ENCODE measurements at regions not wholly inside any gene's neighbourhood (a gene's known extent, or its start where the extent isn't known, plus 50 kb on each side); places are given as distances from the start of the nearest gene placed in this dataset.
"Not testable (repeated sequence)": the region's sequence is repeated elsewhere in the genome, so short reads cannot be mapped to it uniquely, and the experiment has no call there.

GRCh38 chr13:53101883-53102282, 73.3 kb downstream of the OLFM4 start:
- no peak overlapping the region for H3K27ac ChIP-seq (ENCODE audit: insufficient read depth, low read length, poor library complexity, severe bottlenecking)
- no peaks in the 10 kb centered on the region for H3K27me3 ChIP-seq (replicated peaks; ENCODE audit: control insufficient read depth, insufficient read depth, low read length, poor library complexity, severe bottlenecking)
- no peaks in the 10 kb centered on the region for H3K9me3 ChIP-seq (ENCODE audit: control insufficient read depth, low read length)
- H3K4me1 ChIP-seq (ENCODE audit: control insufficient read depth, insufficient read depth, low read length, poor library complexity, severe bottlenecking), result no peaks in the 10 kb centered on the region
- H3K36me3 ChIP-seq (ENCODE audit: control insufficient read depth, insufficient read depth, low read length), result no peaks in the 10 kb centered on the region
- DNase-seq, result no peak
- H3K4me3 ChIP-seq (ENCODE audit: insufficient read depth, low read depth, low read length, poor library complexity, severe bottlenecking), result no peak overlapping the region

DNA sequence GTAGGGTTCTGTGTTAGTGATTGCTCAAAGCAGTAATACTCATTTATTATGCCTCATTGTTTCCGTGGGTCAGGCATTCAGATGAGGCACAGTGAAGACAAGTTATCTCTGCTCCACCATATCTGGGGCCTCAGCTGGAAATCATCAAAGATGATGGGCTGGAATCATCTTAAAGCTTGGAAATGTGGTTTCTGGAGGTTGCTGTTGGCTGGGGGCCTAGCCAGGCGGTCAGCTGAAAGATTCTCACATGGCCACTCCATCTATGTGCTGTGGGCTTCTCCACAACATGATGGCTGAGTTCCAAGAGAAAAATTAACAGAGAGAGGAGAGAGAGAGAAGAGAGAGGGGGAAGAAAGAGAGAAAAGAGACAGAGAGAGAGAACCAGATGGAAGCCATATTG, 75.5 kb downstream of the OLFM4 start:
- H3K4me3 ChIP-seq (ENCODE audit: insufficient read depth, low read depth, low read length, poor library complexity, severe bottlenecking), result no peak overlapping the region
- no peaks in the 10 kb centered on the region for H3K4me1 ChIP-seq (ENCODE audit: control insufficient read depth, insufficient read depth, low read length, poor library complexity, severe bottlenecking)
- DNase-seq, result no peak

GRCh38 chr13:53105477-53105876, 76.9 kb downstream of the OLFM4 start:
- no peaks in the 10 kb centered on the region for H3K9me3 ChIP-seq (ENCODE audit: control insufficient read depth, low read length)
- no peaks in the 10 kb centered on the region for H3K27me3 ChIP-seq (replicated peaks; ENCODE audit: control insufficient read depth, insufficient read depth, low read length, poor library complexity, severe bottlenecking)
- no peak overlapping the region for H3K27ac ChIP-seq (ENCODE audit: insufficient read depth, low read length, poor library complexity, severe bottlenecking)
- no peak overlapping the region for H3K4me3 ChIP-seq (ENCODE audit: insufficient read depth, low read depth, low read length, poor library complexity, severe bottlenecking)
- H3K36me3 ChIP-seq (ENCODE audit: control insufficient read depth, insufficient read depth, low read length), result no peaks in the 10 kb centered on the region
- H3K4me1 ChIP-seq (ENCODE audit: control insufficient read depth, insufficient read depth, low read length, poor library complexity, severe bottlenecking), result no peaks in the 10 kb centered on the region
- no peak for DNase-seq

More for the DNA sequence above, 75.5 kb downstream of the OLFM4 start:
- Histone ChIP-seq H3K27ac (ENCODE audit: insufficient read depth, low read length, poor library complexity, severe bottlenecking) (no peak overlapping the region), H3K36me3 (ENCODE audit: control insufficient read depth, insufficient read depth, low read length) (no peaks in the 10 kb centered on the region), H3K9me3 (ENCODE audit: control insufficient read depth, low read length) (no peaks in the 10 kb centered on the region), H3K27me3 (replicated peaks; ENCODE audit: control insufficient read depth, insufficient read depth, low read length, poor library complexity, severe bottlenecking) (no peaks in the 10 kb centered on the region)

GRCh38 chr13:53105890-53106289, 77.3 kb downstream of the OLFM4 start:
- H3K36me3 ChIP-seq (ENCODE audit: control insufficient read depth, insufficient read depth, low read length), result no peaks in the 10 kb centered on the region
- no peak overlapping the region for H3K4me3 ChIP-seq (ENCODE audit: insufficient read depth, low read depth, low read length, poor library complexity, severe bottlenecking)
- no peaks in the 10 kb centered on the region for H3K27me3 ChIP-seq (replicated peaks; ENCODE audit: control insufficient read depth, insufficient read depth, low read length, poor library complexity, severe bottlenecking)
- DNase-seq, result no peak
- no peak overlapping the region for H3K27ac ChIP-seq (ENCODE audit: insufficient read depth, low read length, poor library complexity, severe bottlenecking)
- no peaks in the 10 kb centered on the region for H3K4me1 ChIP-seq (ENCODE audit: control insufficient read depth, insufficient read depth, low read length, poor library complexity, severe bottlenecking)
- no peaks in the 10 kb centered on the region for H3K9me3 ChIP-seq (ENCODE audit: control insufficient read depth, low read length)

DNA sequence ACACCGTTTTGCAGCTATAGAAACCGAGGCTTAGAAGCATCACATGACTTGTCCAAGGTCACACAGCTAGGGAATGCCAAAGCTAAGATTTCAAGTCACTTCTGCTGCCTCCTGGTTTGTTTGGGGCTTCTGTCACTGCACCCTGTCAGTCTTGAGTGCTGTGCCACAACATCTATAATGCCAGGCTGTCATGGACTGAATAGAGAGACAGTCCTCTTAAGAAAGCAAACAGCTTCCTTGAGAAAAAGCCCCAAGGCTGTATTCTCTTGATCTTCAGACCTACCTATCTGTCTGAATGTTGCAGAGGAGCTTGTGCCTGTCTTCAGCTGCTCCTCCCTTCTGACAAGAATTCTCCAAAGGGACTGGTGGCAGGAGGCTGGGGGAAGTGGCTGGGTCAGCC, 81.6 kb downstream of the OLFM4 start:
- H3K27ac ChIP-seq (ENCODE audit: insufficient read depth, low read length, poor library complexity, severe bottlenecking), result no peak overlapping the region

DNA sequence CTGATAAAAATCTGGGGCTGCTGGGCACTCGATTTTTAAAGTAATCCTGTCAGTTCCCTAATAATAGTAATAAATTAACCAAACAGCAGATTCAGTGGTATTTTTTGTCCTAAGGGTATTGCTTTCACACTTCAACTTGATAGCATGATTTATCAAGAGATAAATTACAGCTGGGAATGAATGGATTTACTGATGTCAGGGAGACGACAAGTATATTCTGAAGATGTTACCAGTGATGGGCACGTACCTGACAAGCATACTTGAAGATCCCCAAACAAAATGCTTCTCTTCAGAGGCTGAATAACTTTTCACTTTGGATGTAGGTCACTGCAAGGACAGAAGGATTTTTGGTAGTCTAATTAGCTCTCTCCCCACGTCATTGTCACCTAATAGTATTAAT, 82.0 kb downstream of the OLFM4 start:
- Histone ChIP-seq H3K4me1 (ENCODE audit: control insufficient read depth, insufficient read depth, low read length, poor library complexity, severe bottlenecking) (no peaks in the 10 kb centered on the region), H3K27ac (ENCODE audit: insufficient read depth, low read length, poor library complexity, severe bottlenecking) (no peak overlapping the region), H3K9me3 (ENCODE audit: control insufficient read depth, low read length) (no peaks in the 10 kb centered on the region), H3K36me3 (ENCODE audit: control insufficient read depth, insufficient read depth, low read length) (no peaks in the 10 kb centered on the region), H3K27me3 (replicated peaks; ENCODE audit: control insufficient read depth, insufficient read depth, low read length, poor library complexity, severe bottlenecking) (no peaks in the 10 kb centered on the region), H3K4me3 (ENCODE audit: insufficient read depth, low read depth, low read length, poor library complexity, severe bottlenecking) (no peak overlapping the region)
- no peak for DNase-seq

More for the DNA sequence above, 81.6 kb downstream of the OLFM4 start:
- Histone ChIP-seq H3K4me1 (ENCODE audit: control insufficient read depth, insufficient read depth, low read length, poor library complexity, severe bottlenecking) (no peaks in the 10 kb centered on the region), H3K36me3 (ENCODE audit: control insufficient read depth, insufficient read depth, low read length) (no peaks in the 10 kb centered on the region), H3K27me3 (replicated peaks; ENCODE audit: control insufficient read depth, insufficient read depth, low read length, poor library complexity, severe bottlenecking) (no peaks in the 10 kb centered on the region), H3K9me3 (ENCODE audit: control insufficient read depth, low read length) (no peaks in the 10 kb centered on the region), H3K4me3 (ENCODE audit: insufficient read depth, low read depth, low read length, poor library complexity, severe bottlenecking) (no peak overlapping the region)
- DNase-seq, result no peak

DNA sequence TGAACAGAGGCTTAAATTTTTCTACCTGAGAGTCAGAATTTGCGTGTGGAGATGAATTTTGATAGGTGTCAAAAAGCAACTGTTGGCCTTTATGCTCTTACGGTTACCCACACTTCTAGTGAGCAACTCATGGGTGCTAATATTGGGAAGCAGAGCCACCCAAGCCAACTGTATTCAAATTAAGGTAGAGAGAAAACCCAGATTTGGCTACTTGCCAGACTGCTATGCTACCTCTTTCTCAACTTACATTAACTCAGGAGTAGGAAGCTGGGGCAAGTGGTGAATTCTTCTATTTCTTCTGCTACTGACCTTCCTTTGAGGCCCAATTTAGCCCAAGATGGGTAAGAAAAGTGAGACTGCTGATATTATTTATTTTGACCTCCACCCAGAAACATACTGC, 83.9 kb downstream of the OLFM4 start:
- no peaks in the 10 kb centered on the region for H3K27me3 ChIP-seq (replicated peaks; ENCODE audit: control insufficient read depth, insufficient read depth, low read length, poor library complexity, severe bottlenecking)
- no peak for DNase-seq
- H3K36me3 ChIP-seq (ENCODE audit: control insufficient read depth, insufficient read depth, low read length), result no peaks in the 10 kb centered on the region

GRCh38 chr13:53117048-53117447, 88.4 kb downstream of the OLFM4 start:
- H3K36me3 ChIP-seq (ENCODE audit: control insufficient read depth, insufficient read depth, low read length); DNase-seq; H3K27me3 ChIP-seq (replicated peaks; ENCODE audit: control insufficient read depth, insufficient read depth, low read length, poor library complexity, severe bottlenecking); H3K27ac ChIP-seq (ENCODE audit: insufficient read depth, low read length, poor library complexity, severe bottlenecking); H3K4me3 ChIP-seq (ENCODE audit: insufficient read depth, low read depth, low read length, poor library complexity, severe bottlenecking); H3K9me3 ChIP-seq (ENCODE audit: control insufficient read depth, low read length); H3K4me1 ChIP-seq (ENCODE audit: control insufficient read depth, insufficient read depth, low read length, poor library complexity, severe bottlenecking): not testable (repeated sequence)

More for the DNA sequence above, 83.9 kb downstream of the OLFM4 start:
- H3K4me3 ChIP-seq (ENCODE audit: insufficient read depth, low read depth, low read length, poor library complexity, severe bottlenecking), result no peak overlapping the region
- no peak overlapping the region for H3K27ac ChIP-seq (ENCODE audit: insufficient read depth, low read length, poor library complexity, severe bottlenecking)
- H3K4me1 ChIP-seq (ENCODE audit: control insufficient read depth, insufficient read depth, low read length, poor library complexity, severe bottlenecking), result no peaks in the 10 kb centered on the region
- H3K9me3 ChIP-seq (ENCODE audit: control insufficient read depth, low read length), result no peaks in the 10 kb centered on the region

GRCh38 chr13:53121131-53121773, 92.6 kb downstream of the OLFM4 start:
- Histone ChIP-seq H3K27ac (ENCODE audit: insufficient read depth, low read length, poor library complexity, severe bottlenecking) (no peak overlapping the region), H3K4me3 (ENCODE audit: insufficient read depth, low read depth, low read length, poor library complexity, severe bottlenecking) (no peak overlapping the region), H3K4me1 (ENCODE audit: control insufficient read depth, insufficient read depth, low read length, poor library complexity, severe bottlenecking) (no peaks in the 10 kb centered on the region), H3K36me3 (ENCODE audit: control insufficient read depth, insufficient read depth, low read length) (no peaks in the 10 kb centered on the region), H3K27me3 (replicated peaks; ENCODE audit: control insufficient read depth, insufficient read depth, low read length, poor library complexity, severe bottlenecking) (no peaks in the 10 kb centered on the region), H3K9me3 (ENCODE audit: control insufficient read depth, low read length) (no peaks in the 10 kb centered on the region)
- DNase-seq, result no peak

- H3K36me3 ChIP-seq (ENCODE audit: control insufficient read depth, insufficient read depth, low read length), result no peaks in the 10 kb centered on the region
- no peaks in the 10 kb centered on the region for H3K27me3 ChIP-seq (replicated peaks; ENCODE audit: control insufficient read depth, insufficient read depth, low read length, poor library complexity, severe bottlenecking)
- no peak overlapping the region for H3K4me3 ChIP-seq (ENCODE audit: insufficient read depth, low read depth, low read length, poor library complexity, severe bottlenecking)
These were observed 93.3 kb downstream of the OLFM4 start for GRCh38 chr13:53121919-53122318.

More at GRCh38 chr13:53121919-53122318, 93.3 kb downstream of the OLFM4 start:
- no peak for DNase-seq
- no peaks in the 10 kb centered on the region for H3K4me1 ChIP-seq (ENCODE audit: control insufficient read depth, insufficient read depth, low read length, poor library complexity, severe bottlenecking)
- no peak overlapping the region for H3K27ac ChIP-seq (ENCODE audit: insufficient read depth, low read length, poor library complexity, severe bottlenecking)
- no peaks in the 10 kb centered on the region for H3K9me3 ChIP-seq (ENCODE audit: control insufficient read depth, low read length)
